Left ventricle myocardium inferior (tissue), 1 donor: ENCODE measurements at regions not wholly inside any gene's neighbourhood (a gene's known extent, or its start where the extent isn't known, plus 50 kb on each side); places are given as distances from the start of the nearest gene placed in this dataset.
A peak's percentile ranks its signal among the peaks of the same experiment; 100 is the strongest.

Experiments
- DNase-seq: peaks from one replicate; pipeline ENCODE4 v3.0.0-alpha.2; 2020
- H3K27ac ChIP-seq: fragments of 200-600 bp; replicated peaks from 2 replicates; pipeline ENCODE4 v1.8.0; 2021
- H3K27me3 ChIP-seq: fragments of 200-600 bp; 2 replicates; pipeline ENCODE4 v1.8.0; 2021; ENCODE audit warnings: low read depth
- H3K36me3 ChIP-seq: fragments of 200-600 bp; 2 replicates; pipeline ENCODE4 v1.8.0; 2021
- H3K4me1 ChIP-seq: fragments of 200-600 bp; 2 replicates; pipeline ENCODE4 v1.8.0; 2021
- H3K4me3 ChIP-seq: fragments of 200-600 bp; 2 replicates; pipeline ENCODE4 v1.8.0; 2021; ENCODE audit warnings: mild to moderate bottlenecking, moderate library complexity
- H3K9me3 ChIP-seq: fragments of 200-600 bp; replicated peaks from 2 replicates; pipeline ENCODE4 v1.8.0; 2021
- CTCF ChIP-seq: fragments of 200-600 bp; IDR thresholded peaks from 2 replicates; pipeline ENCODE4 v1.8.0; 2021; ENCODE audit warnings: antibody characterized with exemption, mild to moderate bottlenecking, borderline replicate concordance
- intact Hi-C: fragments of 100-400 bp; cut with micrococcal nuclease; formaldehyde crosslinking; loops from one replicate; pipeline ENCODE4 v1.11.0; 2022
- donor health status: DM: no; HTN: yes; CAD: no; lungs with severe emphysema.

- Histone ChIP-seq H3K36me3 (no peaks in the 10 kb centered on the region), H3K27ac (no peak overlapping the region), H3K9me3 (no peaks in the 10 kb centered on the region), H3K4me1 (peaks cover 16% of the 10 kb centered on the region), H3K4me3 (no peak overlapping the region), H3K27me3 (no peaks in the 10 kb centered on the region)
- DNase-seq, result no peak
- TF ChIP-seq CTCF, result no peak
- intact Hi-C loops, result no loop called here
These were observed 405.3 kb downstream of the MAFB start for GRCh38 chr20:40283689-40284088.

- H3K4me3 ChIP-seq, result no peak overlapping the region
- no peaks in the 10 kb centered on the region for H3K36me3 ChIP-seq
- no peaks in the 10 kb centered on the region for H3K9me3 ChIP-seq
- intact Hi-C loops, result no loop called here
- no peak for TF ChIP-seq CTCF
- no peaks in the 10 kb centered on the region for H3K27me3 ChIP-seq
- DNase-seq, result no peak
- H3K4me1 ChIP-seq, result peaks cover 21% of the 10 kb centered on the region
- H3K27ac ChIP-seq, result no peak overlapping the region
These were observed 406.1 kb downstream of the MAFB start for GRCh38 chr20:40282941-40283340.

GRCh38 chr20:40282541-40282940 is 406.5 kb downstream of the MAFB start:
- Histone ChIP-seq H3K4me3 (no peak overlapping the region), H3K27ac (no peak overlapping the region), H3K27me3 (no peaks in the 10 kb centered on the region), H3K36me3 (no peaks in the 10 kb centered on the region), H3K9me3 (no peaks in the 10 kb centered on the region), H3K4me1 (peaks cover 23% of the 10 kb centered on the region)
- TF ChIP-seq CTCF, result no peak
- no peak for DNase-seq
- intact Hi-C loops, result no loop called here

GRCh38 chr20:40280616-40281015 is 408.4 kb downstream of the MAFB start:
- intact Hi-C loops, result no loop called here

GRCh38 chr20:40279390-40279789 is 409.6 kb downstream of the MAFB start:
- intact Hi-C loops, result no loop called here
- no peak for DNase-seq

More at GRCh38 chr20:40280616-40281015, 408.4 kb downstream of the MAFB start:
- no peak overlapping the region for H3K4me3 ChIP-seq
- no peak for DNase-seq
- H3K4me1 ChIP-seq, result peaks cover 23% of the 10 kb centered on the region
- no peak overlapping the region for H3K27ac ChIP-seq
- H3K27me3 ChIP-seq, result no peaks in the 10 kb centered on the region
- H3K9me3 ChIP-seq, result no peaks in the 10 kb centered on the region
- H3K36me3 ChIP-seq, result no peaks in the 10 kb centered on the region
- TF ChIP-seq CTCF, result no peak

More at GRCh38 chr20:40279390-40279789, 409.6 kb downstream of the MAFB start:
- Histone ChIP-seq H3K4me3 (no peak overlapping the region), H3K4me1 (peaks cover 23% of the 10 kb centered on the region), H3K36me3 (no peaks in the 10 kb centered on the region), H3K9me3 (no peaks in the 10 kb centered on the region), H3K27ac (peak overlapping the region; percentile 70), H3K27me3 (no peaks in the 10 kb centered on the region)
- no peak for TF ChIP-seq CTCF
